Mucosa of stomach (tissue), 1 donor: ENCODE measurements at regions not wholly inside any gene's neighbourhood (a gene's known extent, or its start where the extent isn't known, plus 50 kb on each side); places are given as distances from the start of the nearest gene placed in this dataset.

ENCODE experiments used
- H3K27me3 ChIP-seq: one replicate; pipeline ENCODE4 v1.7.0; 2013; ENCODE audit warnings: mild to moderate bottlenecking, low read length; ENCODE audit not compliant: control insufficient read depth, insufficient read depth
- H3K36me3 ChIP-seq: one replicate; pipeline ENCODE4 v1.7.0; 2013; ENCODE audit warnings: low read length; ENCODE audit not compliant: control insufficient read depth, insufficient read depth
- H3K4me1 ChIP-seq: one replicate; pipeline ENCODE4 v1.7.0; 2013; ENCODE audit warnings: mild to moderate bottlenecking, low read length; ENCODE audit not compliant: control insufficient read depth, insufficient read depth
- H3K4me3 ChIP-seq: one replicate; pipeline ENCODE4 v1.7.0; 2013; ENCODE audit warnings: low read length
- H3K9ac ChIP-seq: one replicate; pipeline ENCODE4 v1.7.0; 2013; ENCODE audit warnings: mild to moderate bottlenecking, low read length, moderate library complexity
- H3K9me3 ChIP-seq: one replicate; pipeline ENCODE4 v1.7.0; 2013; ENCODE audit warnings: mild to moderate bottlenecking, low read length, moderate library complexity; ENCODE audit not compliant: control insufficient read depth
- donor health status: Pancreatic carcinoma.

- Histone ChIP-seq H3K4me3 (no peak overlapping the region), H3K4me1 (peaks cover 4% of the 10 kb centered on the region), H3K9ac (no peak overlapping the region), H3K36me3 (no peaks in the 10 kb centered on the region), H3K9me3 (peaks cover 4% of the 10 kb centered on the region), H3K27me3 (no peaks in the 10 kb centered on the region)
Observed at GRCh38 chr1:98088381-98088780, 167.5 kb upstream of the DPYD start.

- Histone ChIP-seq H3K4me3 (no peak overlapping the region), H3K27me3 (no peaks in the 10 kb centered on the region), H3K9me3 (peaks cover 4% of the 10 kb centered on the region), H3K36me3 (no peaks in the 10 kb centered on the region), H3K4me1 (peaks cover 4% of the 10 kb centered on the region), H3K9ac (no peak overlapping the region)
Observed at GRCh38 chr1:98086796-98087441, 166.1 kb upstream of the DPYD start.

- Histone ChIP-seq H3K4me1 (peaks cover 4% of the 10 kb centered on the region), H3K27me3 (no peaks in the 10 kb centered on the region), H3K36me3 (no peaks in the 10 kb centered on the region), H3K9me3 (peaks cover 4% of the 10 kb centered on the region), H3K9ac (no peak overlapping the region), H3K4me3 (no peak overlapping the region)
Observed at GRCh38 chr1:98086156-98086555, 165.3 kb upstream of the DPYD start.

GRCh38 chr1:98084188-98084587 lies 163.4 kb upstream of the DPYD start:
- no peaks in the 10 kb centered on the region for H3K27me3 ChIP-seq
- H3K9me3 ChIP-seq: peaks cover 4% of the 10 kb centered on the region
- H3K4me3 ChIP-seq: no peak overlapping the region
- H3K36me3 ChIP-seq: no peaks in the 10 kb centered on the region
- no peak overlapping the region for H3K9ac ChIP-seq
- peaks cover 4% of the 10 kb centered on the region for H3K4me1 ChIP-seq

- H3K9me3 ChIP-seq: peaks cover 3% of the 10 kb centered on the region
Observed at GRCh38 chr1:98081944-98082343, 161.1 kb upstream of the DPYD start.

GRCh38 chr1:98078596-98078995 lies 157.8 kb upstream of the DPYD start:
- Histone ChIP-seq H3K4me3 (no peak overlapping the region), H3K9me3 (no peaks in the 10 kb centered on the region), H3K27me3 (no peaks in the 10 kb centered on the region), H3K4me1 (no peaks in the 10 kb centered on the region), H3K9ac (no peak overlapping the region), H3K36me3 (no peaks in the 10 kb centered on the region)

More at GRCh38 chr1:98081944-98082343, 161.1 kb upstream of the DPYD start:
- no peaks in the 10 kb centered on the region for H3K27me3 ChIP-seq
- H3K4me3 ChIP-seq: no peak overlapping the region
- no peak overlapping the region for H3K9ac ChIP-seq
- H3K4me1 ChIP-seq: peaks cover 4% of the 10 kb centered on the region
- H3K36me3 ChIP-seq: no peaks in the 10 kb centered on the region

GRCh38 chr1:98077691-98078090 lies 156.9 kb upstream of the DPYD start:
- Histone ChIP-seq H3K27me3 (no peaks in the 10 kb centered on the region), H3K36me3 (no peaks in the 10 kb centered on the region), H3K9ac (no peak overlapping the region), H3K4me3 (no peak overlapping the region), H3K4me1 (no peaks in the 10 kb centered on the region), H3K9me3 (no peaks in the 10 kb centered on the region)

GRCh38 chr1:98075626-98076025 lies 154.8 kb upstream of the DPYD start:
- Histone ChIP-seq H3K27me3 (no peaks in the 10 kb centered on the region), H3K9ac (no peak overlapping the region), H3K4me1 (no peaks in the 10 kb centered on the region), H3K9me3 (no peaks in the 10 kb centered on the region), H3K36me3 (no peaks in the 10 kb centered on the region), H3K4me3 (no peak overlapping the region)

GRCh38 chr1:98073823-98074222 lies 153.0 kb upstream of the DPYD start:
- H3K36me3 ChIP-seq: no peaks in the 10 kb centered on the region
- H3K4me3 ChIP-seq: no peak overlapping the region
- no peaks in the 10 kb centered on the region for H3K4me1 ChIP-seq
- H3K27me3 ChIP-seq: no peaks in the 10 kb centered on the region
- no peak overlapping the region for H3K9ac ChIP-seq
- no peaks in the 10 kb centered on the region for H3K9me3 ChIP-seq

GRCh38 chr1:98073106-98073505 lies 152.3 kb upstream of the DPYD start:
- Histone ChIP-seq H3K4me1 (no peaks in the 10 kb centered on the region), H3K9ac (no peak overlapping the region), H3K9me3 (no peaks in the 10 kb centered on the region), H3K4me3 (no peak overlapping the region), H3K36me3 (no peaks in the 10 kb centered on the region), H3K27me3 (no peaks in the 10 kb centered on the region)

GRCh38 chr1:98072047-98072446 lies 151.2 kb upstream of the DPYD start:
- Histone ChIP-seq H3K4me1 (no peaks in the 10 kb centered on the region), H3K36me3 (no peaks in the 10 kb centered on the region), H3K9me3 (no peaks in the 10 kb centered on the region), H3K9ac (no peak overlapping the region), H3K27me3 (no peaks in the 10 kb centered on the region), H3K4me3 (no peak overlapping the region)

GRCh38 chr1:98068016-98068415 lies 147.2 kb upstream of the DPYD start:
- Histone ChIP-seq H3K9ac (no peak overlapping the region), H3K4me3 (no peak overlapping the region), H3K27me3 (no peaks in the 10 kb centered on the region), H3K4me1 (no peaks in the 10 kb centered on the region), H3K36me3 (no peaks in the 10 kb centered on the region), H3K9me3 (no peaks in the 10 kb centered on the region)

- Histone ChIP-seq H3K4me3 (no peak overlapping the region), H3K27me3 (no peaks in the 10 kb centered on the region), H3K4me1 (no peaks in the 10 kb centered on the region), H3K9ac (no peak overlapping the region), H3K9me3 (no peaks in the 10 kb centered on the region), H3K36me3 (no peaks in the 10 kb centered on the region)
Observed at GRCh38 chr1:98066911-98067310, 146.1 kb upstream of the DPYD start.
